HG02759 (cell line): ENCODE measurements at regions not wholly inside any gene's neighbourhood (a gene's known extent, or its start where the extent isn't known, plus 50 kb on each side); places are given as distances from the start of the nearest gene placed in this dataset.

Experiments used
- ATAC-seq: cut with Tn5 transposase; IDR thresholded peaks from one replicate; pipeline ENCODE4 v1.9.1; 2021; ENCODE audit warnings: mild to moderate bottlenecking, moderate library complexity; ENCODE audit not compliant: unreplicated experiment

GRCh38 chr2:228268301-228268700, 86.8 kb upstream of the SPHKAP start:
- ATAC-seq = no peak

- no peak for ATAC-seq
These were observed 81.7 kb upstream of the SPHKAP start for GRCh38 chr2:228263156-228263555.

DNA sequence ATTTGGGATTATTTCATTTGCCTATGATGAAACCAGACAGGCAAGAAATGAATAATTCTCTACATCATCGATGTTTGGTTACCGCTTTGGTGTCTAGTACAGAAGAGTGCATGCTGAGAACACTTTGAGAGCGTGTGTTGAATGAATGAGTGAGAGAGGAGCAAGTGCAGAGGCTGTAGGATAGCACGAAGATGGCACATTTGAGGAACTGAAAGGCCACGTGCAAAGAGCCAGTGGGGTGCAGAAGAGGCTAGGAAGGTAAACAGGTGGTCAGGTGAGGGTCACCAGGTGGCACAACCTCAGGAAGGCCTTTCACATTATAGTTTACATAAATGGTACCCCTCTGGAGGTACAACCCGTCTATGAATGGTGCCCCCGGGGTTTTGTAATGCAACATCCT, 80.1 kb upstream of the SPHKAP start:
- no peak for ATAC-seq

GRCh38 chr2:228257379-228257778, 75.9 kb upstream of the SPHKAP start:
- ATAC-seq = no peak

DNA sequence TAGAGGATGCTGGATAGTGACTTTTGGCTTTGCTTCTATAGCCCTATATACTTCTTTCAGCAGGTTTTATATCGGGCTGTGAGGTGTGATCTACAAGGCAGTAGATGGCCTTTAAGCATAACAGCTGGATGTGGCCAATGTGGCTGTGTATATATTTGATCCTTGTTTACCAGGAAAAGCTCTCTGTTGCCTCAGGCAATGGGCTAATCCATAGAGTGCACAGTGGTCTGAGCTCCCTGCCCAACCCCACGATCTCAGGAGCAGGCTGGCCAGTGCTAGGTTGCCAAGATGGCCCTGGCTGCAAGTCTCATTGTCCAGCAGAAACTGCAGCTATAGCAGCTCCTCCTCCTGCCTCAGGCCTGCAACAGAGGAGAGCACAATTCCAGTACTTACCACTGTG, 72.3 kb upstream of the SPHKAP start:
- ATAC-seq = no peak

DNA sequence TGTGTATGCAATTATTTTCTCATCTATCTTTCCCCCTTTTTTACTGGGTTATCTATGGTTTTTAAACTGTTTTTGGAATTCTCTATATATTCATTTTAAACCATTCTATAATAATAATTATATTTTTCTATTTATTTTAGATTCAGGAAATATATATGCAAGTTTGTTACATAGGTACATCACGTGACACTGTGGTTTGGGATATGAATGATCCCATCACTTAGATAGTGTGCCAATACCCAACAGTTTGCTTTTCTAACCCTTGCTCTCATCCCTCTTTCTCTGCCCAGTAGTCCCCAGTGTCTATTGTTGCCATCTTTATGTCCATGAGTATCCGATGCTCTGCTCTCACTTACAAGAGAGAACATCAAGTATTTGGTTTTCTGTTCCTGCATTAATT, 65.8 kb upstream of the SPHKAP start:
- no peak for ATAC-seq

- no peak for ATAC-seq
These were observed 64.1 kb upstream of the SPHKAP start for GRCh38 chr2:228245601-228246000.

GRCh38 chr2:228242591-228242990, 61.1 kb upstream of the SPHKAP start:
- no peak for ATAC-seq

DNA sequence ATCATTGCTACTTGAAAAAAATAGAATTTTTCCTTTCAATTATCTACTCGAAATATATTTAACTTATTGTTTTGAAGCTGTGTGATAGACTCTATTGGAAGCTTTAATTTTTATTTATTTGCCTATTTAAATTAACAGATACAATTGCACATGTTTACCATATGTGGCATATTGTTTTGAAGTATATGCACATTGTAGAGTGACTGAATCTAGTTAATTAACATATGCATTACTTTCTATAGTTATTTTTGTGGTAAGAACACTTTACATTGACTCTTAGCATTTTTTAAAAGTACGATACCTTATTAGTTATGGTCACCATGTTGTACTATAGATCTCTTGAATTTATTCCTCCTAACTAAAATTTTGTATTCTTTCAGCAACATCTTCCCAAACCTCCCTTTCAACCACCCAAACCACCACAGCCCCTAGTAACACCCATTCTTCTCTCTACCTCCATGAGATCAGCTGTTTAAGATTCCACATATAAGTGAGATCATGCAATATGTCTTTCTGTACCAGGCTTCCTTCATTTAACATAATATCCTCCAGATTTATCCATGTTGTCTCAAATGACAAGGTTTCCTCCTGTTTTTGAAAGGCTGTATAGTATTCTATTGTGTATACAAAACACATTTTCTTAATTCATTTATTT, 58.5 kb upstream of the SPHKAP start:
- no peak for ATAC-seq

DNA sequence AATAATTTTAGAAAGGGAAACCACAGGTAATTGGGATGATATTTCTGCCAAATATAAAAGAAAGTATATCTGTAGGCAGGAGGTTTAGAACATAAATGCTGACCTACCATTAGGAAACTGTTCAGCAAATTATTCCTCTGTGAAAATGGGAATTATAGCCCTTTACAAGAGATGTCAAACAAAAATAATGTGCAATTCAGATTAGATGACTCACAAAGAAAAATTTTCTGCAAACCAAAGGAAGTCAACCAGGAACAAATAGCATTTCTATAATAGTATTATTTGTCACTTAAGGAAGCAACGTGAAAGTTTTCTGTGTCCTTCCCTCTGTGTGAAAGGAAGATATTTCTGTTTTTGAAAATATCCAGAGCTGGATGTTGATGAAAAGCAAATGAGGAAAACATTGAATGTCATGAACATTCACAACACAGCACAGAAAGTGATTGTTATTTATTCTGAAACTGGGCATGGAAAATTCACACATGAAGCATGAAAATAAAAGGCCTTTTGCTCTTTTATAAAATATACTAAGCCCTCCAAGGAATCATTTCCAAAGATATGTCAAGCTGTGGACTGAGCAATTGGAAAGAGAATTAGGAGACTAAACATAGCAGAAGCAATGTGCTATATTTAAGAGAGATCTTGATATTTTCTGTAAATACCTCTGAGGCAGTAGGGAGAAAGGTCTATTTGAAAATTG, 57.9 kb upstream of the SPHKAP start:
- ATAC-seq = no peak
